IPS DF 4.7 (cell line): ENCODE measurements at regions not wholly inside any gene's neighbourhood (a gene's known extent, or its start where the extent isn't known, plus 50 kb on each side); places are given as distances from the start of the nearest gene placed in this dataset.

Experiments
- DNase-seq: peaks from one replicate; pipeline ENCODE4 v3.0.0-alpha.2; 2013; ENCODE audit warnings: low spot score; ENCODE audit errors: extremely low read depth

GRCh38 chr13:97134364-97135095 lies 87.6 kb upstream of the MBNL2 start:
- DNase-seq, result no peak

GRCh38 chr13:97135883-97136282 lies 86.2 kb upstream of the MBNL2 start:
- no peak for DNase-seq

GRCh38 chr13:97136418-97136817 lies 85.7 kb upstream of the MBNL2 start:
- DNase-seq, result no peak

- no peak for DNase-seq
Measured at GRCh38 chr13:97139691-97140090, 82.4 kb upstream of the MBNL2 start.

- no peak for DNase-seq
Measured at GRCh38 chr13:97140131-97140530, 82.0 kb upstream of the MBNL2 start.

GRCh38 chr13:97140611-97141010 lies 81.5 kb upstream of the MBNL2 start:
- DNase-seq, result no peak

GRCh38 chr13:97141097-97141496 lies 81.0 kb upstream of the MBNL2 start:
- no peak for DNase-seq

- DNase-seq, result peak; percentile 44
Measured at GRCh38 chr13:97141564-97142005, 80.5 kb upstream of the MBNL2 start.

- DNase-seq, result no peak
Measured at GRCh38 chr13:97142452-97142851, 79.7 kb upstream of the MBNL2 start.

- no peak for DNase-seq
Measured at GRCh38 chr13:97145057-97145456, 77.1 kb upstream of the MBNL2 start.

- DNase-seq, result no peak
Measured at GRCh38 chr13:97148894-97149293, 73.2 kb upstream of the MBNL2 start.

- no peak for DNase-seq
Measured at GRCh38 chr13:97160421-97160820, 61.7 kb upstream of the MBNL2 start.

GRCh38 chr13:97161582-97162231 lies 60.4 kb upstream of the MBNL2 start:
- DNase-seq, result no peak

GRCh38 chr13:97165502-97166425 lies 56.4 kb upstream of the MBNL2 start:
- no peak for DNase-seq

GRCh38 chr13:97171136-97171535 lies 51.0 kb upstream of the MBNL2 start:
- DNase-seq, result no peak
